Endothelial cell (in vitro differentiated cells): ENCODE measurements at regions not wholly inside any gene's neighbourhood (a gene's known extent, or its start where the extent isn't known, plus 50 kb on each side); places are given as distances from the start of the nearest gene placed in this dataset.

Experiments used
- DNase-seq: peaks from one replicate; pipeline ENCODE4 v3.0.0; 2021; ENCODE audit warnings: low spot score
- H3K27ac Mint-ChIP-seq: one replicate; pipeline ENCODE4 v1.8.0; 2021; ENCODE audit warnings: mixed read lengths, inconsistent platforms; ENCODE audit not compliant: unreplicated experiment
- H3K27me3 Mint-ChIP-seq: one replicate; pipeline ENCODE4 v1.8.0; 2021; ENCODE audit warnings: mild to moderate bottlenecking, moderate library complexity, mixed read lengths, inconsistent platforms; ENCODE audit not compliant: unreplicated experiment
- H3K36me3 Mint-ChIP-seq: one replicate; pipeline ENCODE4 v1.8.0; 2021; ENCODE audit warnings: mild to moderate bottlenecking, low read depth, mixed read lengths, inconsistent platforms; ENCODE audit not compliant: unreplicated experiment
- H3K4me1 Mint-ChIP-seq: one replicate; pipeline ENCODE4 v1.8.0; 2021; ENCODE audit warnings: mild to moderate bottlenecking, mixed read lengths, inconsistent platforms; ENCODE audit not compliant: unreplicated experiment
- H3K4me3 Mint-ChIP-seq: one replicate; pipeline ENCODE4 v1.8.0; 2021; ENCODE audit warnings: mild to moderate bottlenecking, mixed read lengths, inconsistent platforms; ENCODE audit not compliant: unreplicated experiment
- H3K9me3 Mint-ChIP-seq: one replicate; pipeline ENCODE4 v1.8.0; 2021; ENCODE audit warnings: mixed read lengths, inconsistent platforms; ENCODE audit not compliant: unreplicated experiment
- CTCF ChIP-seq: fragments of 200-600 bp; sonication (generic); IDR thresholded peaks from one replicate; pipeline ENCODE4 v1.5.0; 2021; ENCODE audit warnings: antibody characterized with exemption; ENCODE audit not compliant: unreplicated experiment

GRCh38 chr5:85951707-85952210, 666.0 kb upstream of the COX7C start:
- Mint-ChIP-seq H3K27ac (no peak overlapping the region), H3K9me3 (no peaks in the 10 kb centered on the region), H3K4me1 (no peaks in the 10 kb centered on the region), H3K36me3 (no peaks in the 10 kb centered on the region), H3K27me3 (no peaks in the 10 kb centered on the region), H3K4me3 (no peak overlapping the region)
- no peak for TF ChIP-seq CTCF
- DNase-seq, result no peak

- Mint-ChIP-seq H3K4me3 (no peak overlapping the region), H3K9me3 (no peaks in the 10 kb centered on the region), H3K27ac (no peak overlapping the region), H3K4me1 (no peaks in the 10 kb centered on the region), H3K27me3 (no peaks in the 10 kb centered on the region), H3K36me3 (no peaks in the 10 kb centered on the region)
- DNase-seq, result no peak
- no peak for TF ChIP-seq CTCF
These were observed 665.1 kb upstream of the COX7C start for GRCh38 chr5:85952680-85953079.

- no peak for TF ChIP-seq CTCF
- no peaks in the 10 kb centered on the region for H3K36me3 Mint-ChIP-seq
- no peak overlapping the region for H3K4me3 Mint-ChIP-seq
- H3K27me3 Mint-ChIP-seq, result no peaks in the 10 kb centered on the region
- H3K4me1 Mint-ChIP-seq, result no peaks in the 10 kb centered on the region
- DNase-seq, result no peak
- H3K27ac Mint-ChIP-seq, result no peak overlapping the region
- H3K9me3 Mint-ChIP-seq, result no peaks in the 10 kb centered on the region
These were observed 650.1 kb upstream of the COX7C start for GRCh38 chr5:85967681-85968080.

- no peak for DNase-seq
- no peak overlapping the region for H3K27ac Mint-ChIP-seq
- no peak overlapping the region for H3K4me3 Mint-ChIP-seq
- H3K9me3 Mint-ChIP-seq, result no peaks in the 10 kb centered on the region
- no peak for TF ChIP-seq CTCF
- no peaks in the 10 kb centered on the region for H3K36me3 Mint-ChIP-seq
- no peaks in the 10 kb centered on the region for H3K4me1 Mint-ChIP-seq
- no peaks in the 10 kb centered on the region for H3K27me3 Mint-ChIP-seq
These were observed 645.2 kb upstream of the COX7C start for GRCh38 chr5:85972539-85972938.

- H3K4me3 Mint-ChIP-seq, result no peak overlapping the region
- no peaks in the 10 kb centered on the region for H3K4me1 Mint-ChIP-seq
These were observed 632.6 kb upstream of the COX7C start for GRCh38 chr5:85985167-85985566.

More at GRCh38 chr5:85985167-85985566, 632.6 kb upstream of the COX7C start:
- Mint-ChIP-seq H3K27ac (no peak overlapping the region), H3K9me3 (peaks cover 1% of the 10 kb centered on the region), H3K36me3 (peaks cover 1% of the 10 kb centered on the region), H3K27me3 (no peaks in the 10 kb centered on the region)
- DNase-seq, result no peak
- TF ChIP-seq CTCF, result no peak
